ENCODE measurements at regions not wholly inside any gene's neighbourhood (a gene's known extent, or its start where the extent isn't known, plus 50 kb on each side); places are given as distances from the start of the nearest gene placed in this dataset.

GRCh38 chr6:148021165-148021564 lies 321.5 kb upstream of the SASH1 start:
- no peak overlapping the region for H3K27ac ChIP-seq (ENCODE audit: low read depth, low read length)
- H4K8ac ChIP-seq (ENCODE audit: extremely low read depth, insufficient read depth, low read length), result no peak overlapping the region
- no peak for TF ChIP-seq CBX8 (IDR thresholded peaks at IDR 0.05; ENCODE audit: borderline replicate concordance, low read depth, low read length)
- no peak for TF ChIP-seq POLR2AphosphoS5 (IDR thresholded peaks at IDR 0.05; ENCODE audit: low read depth, low read length)
- TF ChIP-seq KDM4A (IDR thresholded peaks at IDR 0.05; ENCODE audit: low read depth, low read length, severe bottlenecking), result no peak
- TF ChIP-seq BACH1 (IDR thresholded peaks at IDR 0.05; ENCODE audit: low read length), result no peak
- no peak for TF ChIP-seq TAF1 (IDR thresholded peaks at IDR 0.05; ENCODE audit: low read depth, low read length)
- TF ChIP-seq SRF (IDR thresholded peaks at IDR 0.05; ENCODE audit: low read depth, low read length), result no peak
- no peak for TF ChIP-seq TAF7 (optimal IDR thresholded peaks at IDR 0.05; ENCODE audit: borderline replicate concordance, low read depth, low read length)
- TF ChIP-seq SP2 (IDR thresholded peaks at IDR 0.05; ENCODE audit: low read length), result no peak
- no peak for TF ChIP-seq BCL11A (IDR thresholded peaks at IDR 0.05; ENCODE audit: low read depth in 2 of 2, low read length in 2 of 2)
- TF ChIP-seq CEBPB (IDR thresholded peaks at IDR 0.05; ENCODE audit: low read depth, low read length), result no peak
- TF ChIP-seq RBBP5 (IDR thresholded peaks at IDR 0.05; ENCODE audit: borderline replicate concordance, low read depth, low read length), result no peak
- no peak for TF ChIP-seq POLR2A (IDR thresholded peaks at IDR 0.05; ENCODE audit: control extremely low read depth in 1 of 2, low read depth in 2 of 2, low read length in 2 of 2)
- no peak for TF ChIP-seq RFX5 (IDR thresholded peaks at IDR 0.05; ENCODE audit: borderline replicate concordance, low read depth, low read length)
- TF ChIP-seq KDM5A (IDR thresholded peaks at IDR 0.05; ENCODE audit: low read length), result no peak
- TF ChIP-seq JUND (IDR thresholded peaks at IDR 0.05; ENCODE audit: low read length), result no peak
- no peaks in the 10 kb centered on the region for H3K79me2 ChIP-seq (ENCODE audit: control insufficient read depth in 1 of 2, insufficient read depth in 2 of 2, low read length in 2 of 2)
- CTCF ChIA-PET (ENCODE audit: partially characterized antibody), result no interaction called here
- POLR2A ChIA-PET (ENCODE audit: partially characterized antibody), result no interaction called here
- H3K4ac ChIP-seq (replicated peaks; ENCODE audit: insufficient read length, low read depth, low read length), result no peak overlapping the region
- no peak overlapping the region for H2BK12ac ChIP-seq (ENCODE audit: low read depth, low read length)
- no peaks in the 10 kb centered on the region for H3K4me1 ChIP-seq (replicated peaks in 1 of 4; ENCODE audit: control insufficient read depth in 3 of 4, insufficient read depth in 4 of 4, low read length in 3 of 4)
- H3K18ac ChIP-seq (ENCODE audit: extremely low read depth, low read length), result no peak overlapping the region
- H3K36me3 ChIP-seq (ENCODE audit: control insufficient read depth in 2 of 4, insufficient read depth in 4 of 4, low read length in 3 of 4), result no peaks in the 10 kb centered on the region
- H2BK20ac ChIP-seq (ENCODE audit: low read length), result no peak overlapping the region
- H3K9ac ChIP-seq (replicated peaks in 1 of 4; ENCODE audit: extremely low read depth in 1 of 4, low read depth in 3 of 4, low read length in 3 of 4), result no peak overlapping the region
- no peak overlapping the region for H4K5ac ChIP-seq (ENCODE audit: insufficient read length, low read depth, low read length)
- no peak overlapping the region for H3K4me2 ChIP-seq (ENCODE audit: insufficient read depth in 1 of 2, low read depth in 2 of 2, low read length in 2 of 2)
- H3K79me1 ChIP-seq (ENCODE audit: low read depth, low read length), result no peaks in the 10 kb centered on the region
- H3K56ac ChIP-seq (replicated peaks; ENCODE audit: insufficient read length, low read depth, low read length), result no peak overlapping the region
- no peak overlapping the region for H2BK15ac ChIP-seq (ENCODE audit: low read length)
- no peak overlapping the region for H2AFZ ChIP-seq (ENCODE audit: low read length)
- H3K4me3 ChIP-seq (ENCODE audit: extremely low read depth in 1 of 4, insufficient read depth in 2 of 4, low read depth in 3 of 4, low read length in 4 of 4), result no peak overlapping the region
- H2BK120ac ChIP-seq (replicated peaks; ENCODE audit: low read depth, low read length), result no peak overlapping the region
- no peaks in the 10 kb centered on the region for H3K9me3 ChIP-seq (ENCODE audit: insufficient read depth in 2 of 2, low read depth in 1 of 2, low read length in 1 of 2)
- H3K23ac ChIP-seq (ENCODE audit: insufficient read length), result no peak overlapping the region
- no peaks in the 10 kb centered on the region for H3K27me3 ChIP-seq (replicated peaks in 1 of 4; ENCODE audit: control insufficient read depth in 3 of 4, extremely low read depth in 1 of 4, insufficient read depth in 3 of 4, low read length in 3 of 4)
- H3K14ac ChIP-seq (ENCODE audit: insufficient read length), result no peak overlapping the region
- H4K20me1 ChIP-seq (replicated peaks in 1 of 2; ENCODE audit: control insufficient read depth in 1 of 2, insufficient read depth in 2 of 2, low read length in 2 of 2), result no peaks in the 10 kb centered on the region
- DNase-seq (ENCODE audit: low read depth in 1 of 2, low spot score in 2 of 2), result no peak
- H2AK5ac ChIP-seq (ENCODE audit: low read depth, low read length), result no peak overlapping the region
- FAIRE-seq, result no peak
- H3K23me2 ChIP-seq (ENCODE audit: low read depth, low read length), result no peaks in the 10 kb centered on the region
- H2BK5ac ChIP-seq (ENCODE audit: low read depth, low read length), result no peak overlapping the region
- H4K91ac ChIP-seq (replicated peaks; ENCODE audit: insufficient read length, low read length), result no peak overlapping the region
- 75% methylated on average over 1 of the region's 1 CpG; no CpG with 5 or more reads in 1 of the 2 experiments for WGBS, 2 experiments (ENCODE audit: extremely low coverage in 1 of 2, insufficient coverage in 1 of 2, insufficient read length in 1 of 2, insufficient replicate concordance in 2 of 2, low coverage in 1 of 2, low lambda C conversion rate in 2 of 2, missing lambda C conversion rate in 1 of 2)

Data from H1 (cell line).